BJ (cell line): ENCODE measurements at regions not wholly inside any gene's neighbourhood (a gene's known extent, or its start where the extent isn't known, plus 50 kb on each side); places are given as distances from the start of the nearest gene placed in this dataset.

Source experiments
- CTCF ChIA-PET: fragments of 350-600 bp; formaldehyde crosslinking; extraction: SDS; loops from one replicate; lab custom pipeline; 2021; ENCODE audit warnings: antibody characterized with exemption, inconsistent platforms; lab: Yijun Ruan, JAX
- POLR2A ChIA-PET: fragments of 300-600 bp; sonication (Branson Sonifier 250); formaldehyde crosslinking; extraction: SDS; loops from one replicate; lab custom pipeline; 2021; ENCODE audit warnings: antibody characterized with exemption; lab: Charles Lee
- DNase-seq: peaks from one replicate; pipeline ENCODE4 v3.0.0-alpha.2; 2011; ENCODE audit warnings: low read depth
- H3K27me3 ChIP-seq: 2 replicates; pipeline ENCODE4 v1.6.0; 2011; ENCODE audit warnings: low read length; ENCODE audit not compliant: control insufficient read depth, insufficient read depth
- H3K36me3 ChIP-seq: 2 replicates; pipeline ENCODE4 v1.5.1; 2011; ENCODE audit warnings: low read length; ENCODE audit not compliant: control insufficient read depth, insufficient read depth
- H3K4me3 ChIP-seq: 2 replicates; pipeline ENCODE4 v1.5.1; 2011; ENCODE audit warnings: low read depth, mild to moderate bottlenecking, control low read depth, low read length
- CTCF ChIP-seq: IDR thresholded peaks from 2 replicates; pipeline ENCODE4 v1.5.1; 2011; ENCODE audit warnings: low read depth, mild to moderate bottlenecking, control low read depth, inconsistent platforms, low read length, moderate library complexity; ENCODE audit not compliant: insufficient read depth

- no peak for DNase-seq
- Histone ChIP-seq H3K27me3 (no peaks in the 10 kb centered on the region), H3K4me3 (no peak overlapping the region), H3K36me3 (no peaks in the 10 kb centered on the region)
- no peak for TF ChIP-seq CTCF
- CTCF ChIA-PET: no interaction called here
- POLR2A ChIA-PET: no interaction called here
Measured at GRCh38 chr6:48057601-48058000, 53.4 kb downstream of the PTCHD4 start.

GRCh38 chr6:48048451-48049146 lies 62.4 kb downstream of the PTCHD4 start:
- Histone ChIP-seq H3K27me3 (no peaks in the 10 kb centered on the region), H3K4me3 (no peak overlapping the region), H3K36me3 (no peaks in the 10 kb centered on the region)
- ChIA-PET POLR2A (no interaction called here), CTCF (no interaction called here)
- TF ChIP-seq CTCF: no peak
- DNase-seq: no peak

GRCh38 chr6:48041894-48042293 lies 69.1 kb downstream of the PTCHD4 start:
- no peak for TF ChIP-seq CTCF
- ChIA-PET POLR2A (no interaction called here), CTCF (no interaction called here)
- Histone ChIP-seq H3K27me3 (no peaks in the 10 kb centered on the region), H3K4me3 (no peak overlapping the region), H3K36me3 (no peaks in the 10 kb centered on the region)
- no peak for DNase-seq

- Histone ChIP-seq H3K36me3 (no peaks in the 10 kb centered on the region), H3K27me3 (no peaks in the 10 kb centered on the region), H3K4me3 (no peak overlapping the region)
- no peak for TF ChIP-seq CTCF
- DNase-seq: no peak
- ChIA-PET CTCF (no interaction called here), POLR2A (no interaction called here)
Measured at GRCh38 chr6:48037946-48038345, 73.1 kb downstream of the PTCHD4 start.

GRCh38 chr6:48036316-48036715 lies 74.7 kb downstream of the PTCHD4 start:
- DNase-seq: peak; percentile 81
- TF ChIP-seq CTCF: no peak
- no peaks in the 10 kb centered on the region for H3K36me3 ChIP-seq
- ChIA-PET CTCF (no interaction called here), POLR2A (interaction anchor here (0.6 kb wide), 1 partner anchor 559 kb away, joined by 4 read pairs; the partner anchor contains the start of gene CD2AP)
- no peak overlapping the region for H3K4me3 ChIP-seq
- H3K27me3 ChIP-seq: no peaks in the 10 kb centered on the region
